Gastroesophageal sphincter (tissue), 4 donors: ENCODE measurements at regions not wholly inside any gene's neighbourhood (a gene's known extent, or its start where the extent isn't known, plus 50 kb on each side); places are given as distances from the start of the nearest gene placed in this dataset.

Experiments used
- ATAC-seq: fragments of 150-250 bp; one replicate; pipeline ENCODE4 v1.9.1; 2016; ENCODE audit warnings: mild to moderate bottlenecking, moderate library complexity
- H3K27ac ChIP-seq, 4 donors: fragments of 200-600 bp; sonication (generic) in 3 of 4; 1 replicate in 3 of 4; 2 replicates in 1 of 4; pipeline ENCODE4 v1.5.1; 2016 to 2019
- H3K27me3 ChIP-seq: fragments of 200-600 bp; sonication (generic); one replicate; pipeline ENCODE4 v1.5.1; 2019
- H3K36me3 ChIP-seq, 2 donors: fragments of 200-600 bp; sonication (generic); one replicate each; pipeline ENCODE4 v1.5.1; 2019; ENCODE audit warnings: control low read depth in 1 of 2
- H3K4me1 ChIP-seq, 3 donors: fragments of 200-600 bp; sonication (generic); 1 replicate in 2 of 3; 2 replicates in 1 of 3; pipeline ENCODE4 v1.5.1; 2016 to 2019; ENCODE audit warnings: control low read depth in 2 of 3
- H3K4me3 ChIP-seq, 2 donors: fragments of 200-600 bp; sonication (generic); one replicate each; pipeline ENCODE4 v1.5.1; 2019; ENCODE audit warnings: mild to moderate bottlenecking in 1 of 2, moderate library complexity in 1 of 2
- H3K9me3 ChIP-seq, 3 donors: fragments of 200-600 bp; sonication (generic); one replicate each; pipeline ENCODE4 v1.5.1; 2017 to 2019; ENCODE audit warnings: control low read depth in 2 of 3
- EP300 ChIP-seq: sonication (generic); formaldehyde crosslinking; IDR thresholded peaks from one replicate; pipeline ENCODE4 v1.6.1; 2017; ENCODE audit warnings: antibody characterized with exemption, mild to moderate bottlenecking
- POLR2A ChIP-seq, 2 donors: fragments of 450-650 bp; IDR thresholded peaks; one replicate each; pipeline ENCODE4 v1.6.1; 2017; ENCODE audit warnings: antibody characterized with exemption in 2 of 2, mild to moderate bottlenecking in 2 of 2, moderate library complexity in 1 of 2
- POLR2AphosphoS5 ChIP-seq: sonication (generic); formaldehyde crosslinking; IDR thresholded peaks from one replicate; pipeline ENCODE4 v1.6.1; 2017; ENCODE audit warnings: antibody characterized with exemption
- WGBS, 2 donors: methylation state at CpG; one replicate each; pipeline ENCODE4 v1.1.5; 2018; ENCODE audit warnings: low coverage in 1 of 2; 5-methylcytosine and 5-hydroxymethylcytosine counted together
- TF ChIP-seq, protein P1 (sequence below), 4 experiments: fragments of 200-600 bp in 2 of 4; fragments of 450-650 bp in 2 of 4; sonication (generic) in 1 of 4; IDR thresholded peaks; one replicate each; pipeline ENCODE4 v1.5.1; 2017 to 2019; ENCODE audit warnings: antibody characterized with exemption in 4 of 4, mild to moderate bottlenecking in 2 of 4, moderate library complexity in 2 of 4

DNA sequence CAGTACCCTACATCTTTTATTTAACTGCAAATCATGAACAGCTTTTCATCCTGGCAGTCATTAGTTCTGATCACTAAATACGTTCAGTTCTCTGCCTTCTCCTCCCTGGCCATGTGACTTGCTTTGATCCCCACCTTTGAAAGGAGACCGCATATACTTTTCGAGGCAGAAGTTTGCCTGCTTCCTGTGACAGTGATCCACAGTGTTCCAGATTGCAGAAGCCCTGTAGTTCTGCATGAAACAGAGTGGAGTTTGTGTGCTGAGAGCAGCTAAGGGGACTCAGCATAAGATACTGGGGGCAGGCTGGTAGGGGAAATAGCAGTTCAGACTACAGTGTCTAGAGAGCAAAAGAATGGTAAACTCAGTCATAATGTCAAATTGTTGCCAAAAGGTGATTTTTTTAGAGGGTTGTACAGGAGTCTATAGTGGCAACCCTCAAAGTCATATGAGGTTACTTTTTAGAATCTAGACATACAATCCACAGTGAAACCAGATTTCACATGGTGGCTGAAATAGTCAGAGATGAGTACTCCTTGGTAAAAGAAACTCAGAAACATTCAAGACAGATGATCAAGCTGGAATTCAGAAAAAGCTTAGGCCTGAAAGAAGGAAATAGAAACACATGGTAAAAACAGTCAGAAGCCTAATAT, 1800.4 kb upstream of the CELF4 start:
- no peak for ATAC-seq
- Histone ChIP-seq H3K4me1 (no peaks in the 10 kb centered on the region), H3K36me3 (no peaks in the 10 kb centered on the region), H3K27ac (no peak overlapping the region), H3K9me3 (no peaks in the 10 kb centered on the region), H3K27me3 (no peaks in the 10 kb centered on the region), H3K4me3 (no peak overlapping the region)
- 80 to 100% methylated on average over 1 to 3 of the region's 3 CpGs for WGBS, 2 donors
- TF ChIP-seq, protein P1, sequence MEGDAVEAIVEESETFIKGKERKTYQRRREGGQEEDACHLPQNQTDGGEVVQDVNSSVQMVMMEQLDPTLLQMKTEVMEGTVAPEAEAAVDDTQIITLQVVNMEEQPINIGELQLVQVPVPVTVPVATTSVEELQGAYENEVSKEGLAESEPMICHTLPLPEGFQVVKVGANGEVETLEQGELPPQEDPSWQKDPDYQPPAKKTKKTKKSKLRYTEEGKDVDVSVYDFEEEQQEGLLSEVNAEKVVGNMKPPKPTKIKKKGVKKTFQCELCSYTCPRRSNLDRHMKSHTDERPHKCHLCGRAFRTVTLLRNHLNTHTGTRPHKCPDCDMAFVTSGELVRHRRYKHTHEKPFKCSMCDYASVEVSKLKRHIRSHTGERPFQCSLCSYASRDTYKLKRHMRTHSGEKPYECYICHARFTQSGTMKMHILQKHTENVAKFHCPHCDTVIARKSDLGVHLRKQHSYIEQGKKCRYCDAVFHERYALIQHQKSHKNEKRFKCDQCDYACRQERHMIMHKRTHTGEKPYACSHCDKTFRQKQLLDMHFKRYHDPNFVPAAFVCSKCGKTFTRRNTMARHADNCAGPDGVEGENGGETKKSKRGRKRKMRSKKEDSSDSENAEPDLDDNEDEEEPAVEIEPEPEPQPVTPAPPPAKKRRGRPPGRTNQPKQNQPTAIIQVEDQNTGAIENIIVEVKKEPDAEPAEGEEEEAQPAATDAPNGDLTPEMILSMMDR (IDR thresholded peaks at IDR 0.05), result no peak
- no peak for TF ChIP-seq EP300
- TF ChIP-seq POLR2A (IDR thresholded peaks at IDR 0.05), result no peak
- TF ChIP-seq POLR2AphosphoS5, result no peak

DNA sequence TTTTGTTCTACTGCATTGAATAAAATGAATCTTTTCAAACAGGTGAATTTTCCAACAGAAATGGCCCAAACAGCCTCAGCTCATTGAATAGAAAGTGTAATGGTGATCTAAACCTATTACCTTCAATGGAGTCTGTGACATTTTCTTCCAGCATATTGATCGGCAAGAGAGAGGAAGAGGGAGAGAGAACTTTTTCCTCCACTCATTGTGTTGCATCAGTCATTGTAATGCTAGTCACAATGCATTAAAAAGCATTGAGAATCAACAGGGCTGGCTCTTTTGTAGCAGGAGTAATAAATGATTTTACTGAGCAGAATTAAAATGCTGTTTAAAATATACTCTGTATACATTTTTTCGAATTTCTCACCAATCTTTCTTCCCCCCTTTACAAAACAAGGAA, 1794.5 kb upstream of the CELF4 start:
- H3K27ac ChIP-seq, result no peak overlapping the region
- no peaks in the 10 kb centered on the region for H3K27me3 ChIP-seq
- no peaks in the 10 kb centered on the region for H3K9me3 ChIP-seq
- WGBS, 2 donors, result 74 to 76% methylated on average over 2 of the region's 2 CpGs
- H3K4me1 ChIP-seq, result no peaks in the 10 kb centered on the region
- no peaks in the 10 kb centered on the region for H3K36me3 ChIP-seq
- ATAC-seq, result no peak
- TF ChIP-seq, protein P1 (IDR thresholded peaks at IDR 0.05), result no peak
- TF ChIP-seq EP300 (no peak), POLR2A (IDR thresholded peaks at IDR 0.05) (no peak), POLR2AphosphoS5 (no peak)
- no peak overlapping the region for H3K4me3 ChIP-seq

DNA sequence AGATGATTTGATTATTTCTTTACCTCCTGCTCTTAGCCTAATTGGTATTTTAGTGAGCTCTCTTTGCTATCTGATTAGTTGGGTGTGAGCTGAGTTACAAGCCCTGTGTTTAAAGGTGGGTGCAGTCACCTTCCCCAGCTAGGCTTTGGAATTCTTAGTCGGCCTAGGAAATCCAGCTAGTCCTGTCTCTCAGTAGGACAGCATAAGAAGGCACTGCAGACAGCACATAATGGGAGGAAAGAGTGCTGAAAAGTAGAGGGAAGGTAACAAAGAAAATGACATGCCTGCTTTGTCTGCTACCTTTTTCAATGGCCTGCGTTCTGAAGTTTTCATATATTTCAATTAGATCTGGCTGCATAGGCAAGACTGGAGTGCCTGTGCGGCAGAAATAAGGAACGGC, 1794.0 kb upstream of the CELF4 start:
- Histone ChIP-seq H3K27me3 (no peaks in the 10 kb centered on the region), H3K9me3 (no peaks in the 10 kb centered on the region), H3K27ac (no peak overlapping the region), H3K36me3 (no peaks in the 10 kb centered on the region), H3K4me1 (no peaks in the 10 kb centered on the region), H3K4me3 (no peak overlapping the region)
- no peak for ATAC-seq
- 96 to 100% methylated on average over 3 to 4 of the region's 4 CpGs for WGBS, 2 donors
- TF ChIP-seq POLR2A (IDR thresholded peaks at IDR 0.05) (no peak), POLR2AphosphoS5 (no peak), EP300 (no peak)
- TF ChIP-seq, protein P1 (IDR thresholded peaks at IDR 0.05), result no peak

DNA sequence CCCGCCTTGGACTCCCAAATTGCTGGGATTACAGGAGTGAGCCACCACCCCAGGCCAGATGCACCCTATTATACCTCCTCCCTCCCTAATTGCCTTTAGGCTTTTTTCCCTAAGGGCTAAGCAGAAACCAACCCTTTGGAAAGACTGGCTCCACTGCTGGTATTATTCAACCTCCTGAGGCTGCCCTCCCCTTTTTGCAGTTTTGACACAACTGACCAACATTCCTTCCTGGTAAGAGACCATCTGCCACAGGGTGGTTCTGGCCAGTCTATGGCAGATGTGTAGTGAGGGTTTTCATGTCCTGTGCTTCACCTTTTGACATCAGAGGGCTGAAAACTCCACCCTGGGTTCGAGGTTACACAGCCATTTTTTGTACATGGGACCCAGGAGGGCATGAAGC, 1785.3 kb upstream of the CELF4 start:
- ATAC-seq, result no peak
- no peaks in the 10 kb centered on the region for H3K27me3 ChIP-seq
- no peak overlapping the region for H3K27ac ChIP-seq
- no peaks in the 10 kb centered on the region for H3K36me3 ChIP-seq
- H3K9me3 ChIP-seq, result no peaks in the 10 kb centered on the region
- no peak for TF ChIP-seq EP300
- no peak for TF ChIP-seq POLR2A (IDR thresholded peaks at IDR 0.05)
- TF ChIP-seq, protein P1 (IDR thresholded peaks at IDR 0.05), result no peak
- H3K4me1 ChIP-seq, result no peaks in the 10 kb centered on the region
- 100% methylated on average over 2 of the region's 2 CpGs; no CpG with 5 or more reads in 1 of the 2 donors for WGBS, 2 donors
- no peak overlapping the region for H3K4me3 ChIP-seq

DNA sequence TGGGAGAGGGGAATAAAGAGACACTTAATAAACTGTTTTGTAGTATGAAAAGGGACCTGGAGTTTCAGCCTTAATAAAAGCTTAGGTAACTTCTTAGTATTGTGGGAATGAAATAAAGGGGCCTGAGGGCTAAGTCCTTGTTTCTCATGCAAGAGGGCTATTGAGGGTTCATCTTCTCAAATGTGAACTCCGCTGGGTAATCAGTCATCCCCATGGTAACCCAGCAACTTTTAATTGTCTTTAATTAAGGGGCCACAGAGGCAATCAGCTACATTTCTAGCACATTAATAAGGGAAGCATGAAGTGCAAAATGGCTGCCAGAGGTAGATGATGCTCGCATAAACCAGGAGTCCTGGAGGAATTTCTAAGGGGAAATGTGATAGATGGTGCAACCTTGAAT, 1784.2 kb upstream of the CELF4 start:
- 94 to 100% methylated on average over 2 of the region's 2 CpGs for WGBS, 2 donors

More for the DNA sequence above, 1784.2 kb upstream of the CELF4 start:
- Histone ChIP-seq H3K4me1 (no peaks in the 10 kb centered on the region), H3K36me3 (no peaks in the 10 kb centered on the region), H3K9me3 (no peaks in the 10 kb centered on the region), H3K4me3 (no peak overlapping the region), H3K27me3 (no peaks in the 10 kb centered on the region), H3K27ac (no peak overlapping the region)
- TF ChIP-seq POLR2AphosphoS5 (no peak), POLR2A (IDR thresholded peaks at IDR 0.05) (no peak), EP300 (no peak)
- TF ChIP-seq, protein P1 (IDR thresholded peaks at IDR 0.05), result no peak
- no peak for ATAC-seq
